GM21737 (cell line): ENCODE measurements at regions not wholly inside any gene's neighbourhood (a gene's known extent, or its start where the extent isn't known, plus 50 kb on each side); places are given as distances from the start of the nearest gene placed in this dataset.

Experiments used
- ATAC-seq: cut with Tn5 transposase; IDR thresholded peaks from one replicate; pipeline ENCODE4 v1.9.1; 2021; ENCODE audit warnings: mild to moderate bottlenecking, moderate library complexity; ENCODE audit not compliant: unreplicated experiment

DNA sequence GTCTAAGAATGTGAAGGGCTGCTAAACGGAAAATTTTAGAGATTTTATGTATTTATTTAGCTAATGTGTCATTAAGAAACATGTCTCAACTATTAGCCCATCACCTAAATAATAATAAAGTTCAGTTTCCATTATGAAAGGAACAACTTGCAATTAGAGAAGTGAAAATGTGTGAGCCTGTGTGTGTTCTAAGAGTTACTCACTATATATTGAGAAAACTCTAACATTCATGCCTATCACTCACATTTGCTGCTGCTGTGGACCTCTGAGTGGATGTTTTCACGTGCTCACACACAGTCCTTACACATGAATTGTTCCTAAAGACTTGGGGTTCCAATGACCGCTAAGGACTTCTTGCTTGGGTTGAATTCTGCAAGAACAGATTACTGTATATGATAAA is 364.0 kb downstream of the TMA16 start:
- no peak for ATAC-seq

DNA sequence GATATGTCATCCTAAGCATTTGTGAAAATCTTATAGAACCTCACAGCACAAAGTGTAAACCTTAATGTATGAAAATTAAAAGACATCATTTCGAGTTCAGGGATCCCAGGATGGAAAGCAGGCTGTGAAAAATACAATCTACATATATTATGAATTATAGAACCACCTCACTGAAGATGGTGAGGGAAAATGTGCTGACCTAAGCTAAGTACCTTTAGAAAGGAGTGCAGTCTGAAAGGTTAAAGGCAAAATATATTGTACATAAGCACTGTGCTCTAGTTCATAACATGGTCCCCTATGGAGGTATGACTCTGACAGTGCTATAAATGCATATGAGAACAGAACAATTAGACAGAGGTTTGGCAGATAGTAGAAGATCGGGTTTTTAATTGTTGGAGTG is 368.6 kb downstream of the TMA16 start:
- no peak for ATAC-seq

DNA sequence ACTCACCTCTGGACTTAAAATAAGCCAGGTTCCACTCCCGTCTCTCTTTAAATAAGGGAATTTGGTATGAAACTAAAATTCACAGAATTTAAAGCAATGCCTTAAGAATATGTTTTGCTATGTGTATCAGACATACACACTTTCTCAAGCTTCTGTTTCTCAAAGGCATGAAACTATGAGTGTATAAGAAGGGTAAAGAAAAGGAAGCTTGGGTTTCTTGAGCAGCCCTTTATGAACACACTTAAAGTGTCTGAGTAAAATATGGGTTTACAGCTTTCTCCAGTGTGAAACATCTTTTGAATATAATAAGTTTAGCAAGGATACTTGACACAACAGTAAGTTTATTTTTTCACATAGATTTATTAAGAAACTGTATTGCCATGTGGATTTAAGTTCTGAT is 370.5 kb downstream of the TMA16 start:
- ATAC-seq, result no peak

DNA sequence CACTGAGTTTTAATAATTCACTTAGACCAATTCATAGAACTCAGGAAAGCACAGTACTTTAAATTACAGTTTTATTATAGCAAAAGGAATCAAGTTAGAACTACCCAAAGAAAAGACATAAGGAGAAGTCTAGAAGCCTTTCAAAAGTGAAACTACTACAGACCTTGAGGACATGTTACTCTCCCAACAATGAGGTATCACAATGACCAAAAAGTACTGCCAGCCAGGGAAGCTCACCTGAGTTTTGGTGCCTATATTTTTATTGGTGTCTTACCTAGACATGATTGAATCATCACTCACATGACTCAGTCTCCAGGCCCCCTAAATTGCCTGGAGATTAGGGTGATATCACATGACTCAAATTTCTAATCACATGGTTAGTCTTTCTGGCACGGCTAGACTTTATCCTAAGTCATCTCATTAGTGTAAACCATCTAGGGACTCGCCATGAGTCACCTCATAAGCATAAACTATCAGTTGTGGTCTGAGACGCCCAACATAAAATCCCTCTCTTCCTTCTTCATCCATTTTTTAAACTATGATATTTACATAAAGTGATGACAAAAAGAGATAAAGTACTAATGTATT is 372.3 kb downstream of the TMA16 start:
- no peak for ATAC-seq

DNA sequence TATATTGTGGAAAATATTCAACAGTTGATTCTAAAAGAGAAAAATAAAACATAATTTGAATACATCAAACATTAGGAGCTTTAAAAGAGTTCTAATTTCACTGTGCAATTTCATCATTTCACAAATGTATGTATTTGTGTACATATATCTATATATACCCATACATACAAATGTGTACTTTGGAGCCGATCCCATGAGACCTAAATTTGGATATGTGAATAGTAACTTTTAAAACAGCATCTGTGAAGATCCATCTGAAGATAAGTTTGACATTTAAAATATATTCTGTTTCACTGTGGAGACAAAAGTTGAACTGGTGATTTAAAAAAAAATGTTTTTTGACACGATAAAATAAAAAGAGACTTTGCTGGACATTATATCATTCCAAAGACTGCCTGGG is 374.0 kb downstream of the TMA16 start:
- ATAC-seq, result no peak

DNA sequence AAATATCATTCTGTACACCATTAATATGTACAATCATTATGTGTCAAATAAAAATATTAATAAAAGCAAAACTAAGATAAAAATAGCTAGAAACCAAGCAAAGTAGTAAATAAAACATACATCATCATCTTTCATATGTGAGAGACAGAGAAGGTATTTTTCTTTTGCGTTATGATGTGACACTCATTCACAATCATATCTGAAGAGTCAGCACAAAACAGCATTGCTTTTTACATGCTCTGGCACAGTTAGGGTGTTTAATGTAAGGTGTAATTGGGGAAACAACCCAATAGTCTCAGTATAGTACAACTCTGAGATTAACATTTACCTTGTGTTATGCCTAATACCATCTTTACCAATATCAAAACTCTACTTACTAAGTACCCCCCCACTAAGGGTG is 376.6 kb downstream of the TMA16 start:
- ATAC-seq, result no peak

DNA sequence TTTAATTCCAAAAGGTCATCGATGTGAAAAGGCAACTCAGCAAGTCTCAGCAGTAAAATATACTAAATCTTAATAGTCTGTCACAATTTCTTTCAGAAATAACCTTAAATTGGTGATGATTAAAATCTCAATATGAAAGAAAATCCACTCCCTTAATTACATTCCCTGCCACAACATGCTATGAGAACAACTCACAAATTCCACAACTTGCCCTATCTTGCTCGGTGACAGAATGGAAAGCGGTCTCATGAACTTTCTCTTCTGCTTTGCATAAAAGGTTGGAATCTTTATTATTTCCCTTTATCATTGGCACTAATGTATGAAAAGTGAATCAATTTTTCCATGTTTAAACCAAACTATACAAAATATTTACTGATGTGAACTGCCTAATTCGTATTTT is 380.8 kb downstream of the TMA16 start:
- no peak for ATAC-seq

DNA sequence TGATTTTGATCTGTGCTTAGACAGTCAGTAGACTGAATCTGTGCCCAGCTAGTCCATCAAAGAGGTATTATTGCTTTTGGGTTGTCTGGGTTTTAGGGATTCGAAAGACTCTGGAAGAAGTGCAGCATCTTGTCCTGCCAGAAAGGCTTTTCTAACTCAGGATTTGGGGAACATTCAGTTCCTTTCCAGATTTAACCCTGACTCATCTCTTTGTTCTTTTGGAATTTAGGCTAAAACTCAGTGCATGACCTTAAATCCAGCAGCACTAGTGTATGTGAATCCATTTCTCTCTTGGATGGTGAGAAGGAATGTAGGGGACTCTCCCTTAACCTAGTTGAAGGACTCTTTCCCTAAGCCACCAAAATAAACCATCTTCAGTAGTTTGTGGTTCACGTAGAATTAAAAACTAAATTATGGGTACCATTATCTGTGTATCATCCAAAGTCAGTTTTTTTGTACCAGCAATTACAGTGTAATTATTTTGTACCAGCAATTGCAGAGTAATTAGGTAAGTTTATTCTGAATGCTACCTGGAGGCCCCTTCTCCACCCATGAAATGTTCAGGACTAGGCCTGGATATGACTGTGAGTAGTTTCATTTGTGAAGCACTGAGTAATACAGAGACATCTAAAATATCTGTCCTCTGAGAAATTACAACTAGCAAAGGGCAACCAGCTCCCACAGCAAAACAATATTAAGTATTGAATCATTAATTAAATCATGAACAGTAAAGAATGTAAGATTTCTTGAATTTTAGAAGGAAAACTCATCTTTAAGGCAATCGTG is 384.0 kb downstream of the TMA16 start:
- no peak for ATAC-seq

DNA sequence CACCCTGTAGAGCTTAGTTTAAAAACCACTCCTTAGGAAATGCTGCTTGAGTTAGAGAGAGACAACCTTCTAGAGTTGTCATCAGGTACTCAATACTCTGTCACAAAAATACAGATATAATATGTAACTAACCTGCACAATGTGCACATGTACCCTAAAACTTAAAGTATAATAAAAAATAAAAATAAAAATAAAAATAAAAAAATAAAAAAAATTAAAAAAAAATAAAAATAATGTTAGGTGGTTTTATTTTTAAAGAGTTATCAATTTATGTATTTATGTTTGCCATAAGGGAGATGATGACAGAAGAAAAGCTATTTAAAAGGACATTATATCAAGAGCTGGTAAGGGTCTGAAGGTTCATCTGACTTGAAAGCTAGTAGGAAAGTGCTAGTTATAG is 397.9 kb downstream of the TMA16 start:
- no peak for ATAC-seq

DNA sequence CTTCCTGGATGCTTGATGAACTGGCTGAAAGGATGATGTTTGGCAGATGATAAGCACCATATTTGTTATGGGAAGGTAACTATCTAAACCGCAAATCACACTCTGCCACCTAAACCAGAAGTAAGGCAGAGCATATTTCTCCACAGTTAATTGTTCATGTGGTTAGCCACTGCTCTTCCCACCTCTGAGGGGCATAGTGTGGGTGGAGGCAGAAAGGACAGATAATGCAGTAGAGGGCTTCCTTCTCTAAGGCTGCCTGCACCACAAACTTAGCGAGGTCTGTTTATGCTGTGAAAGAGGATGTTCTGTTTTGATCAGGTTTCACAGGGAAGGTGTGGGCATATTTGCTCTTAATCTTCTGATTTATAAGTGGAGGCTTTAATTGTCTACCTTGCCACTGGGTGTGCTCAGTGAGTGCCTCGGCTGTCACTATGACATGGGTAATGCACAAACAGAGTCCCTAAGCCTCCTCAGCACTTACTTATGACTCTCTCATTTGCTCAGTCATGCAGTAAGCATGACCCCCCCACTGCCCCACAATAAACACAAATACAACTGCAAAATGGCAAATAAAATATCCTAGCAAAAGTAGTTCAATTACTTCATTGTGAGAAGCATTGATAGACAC is 401.0 kb downstream of the TMA16 start:
- no peak for ATAC-seq

DNA sequence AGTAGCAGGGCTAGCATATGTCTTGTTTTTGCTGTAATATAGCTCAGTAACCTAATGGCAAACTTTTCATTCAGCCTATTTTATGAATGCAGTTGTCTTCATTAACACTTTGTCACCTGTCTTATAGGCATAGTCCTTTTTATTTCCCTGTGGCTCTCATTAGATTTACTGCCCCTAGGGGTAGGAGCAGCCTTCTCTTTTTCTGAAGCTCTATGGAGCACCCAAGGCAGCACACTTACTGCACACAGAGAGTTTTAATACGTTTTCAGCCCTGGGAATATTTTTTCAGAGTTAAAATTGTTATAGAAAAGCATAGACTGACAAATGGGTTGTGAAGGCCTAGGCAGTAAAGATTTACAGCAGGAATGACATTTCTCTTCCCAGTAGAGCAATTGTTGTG is 406.8 kb downstream of the TMA16 start:
- ATAC-seq, result no peak

DNA sequence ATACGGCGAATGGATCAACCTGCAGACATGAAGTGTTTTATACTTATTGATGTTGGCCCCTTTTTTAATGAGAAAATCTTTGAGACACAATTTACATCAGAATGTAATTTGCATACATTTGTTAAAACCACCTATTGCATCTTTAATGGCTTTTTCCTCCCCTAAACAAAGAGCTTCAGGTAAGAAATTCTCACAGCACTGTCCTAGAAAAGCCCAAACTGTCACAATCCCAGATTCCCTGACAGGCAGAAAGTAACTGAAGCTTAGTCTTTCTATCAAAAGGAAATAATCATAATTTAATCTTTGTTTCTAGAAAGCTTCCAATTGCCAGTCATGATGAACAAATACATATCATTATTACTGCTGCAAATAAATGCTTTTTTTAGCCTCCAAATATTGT is 407.9 kb downstream of the TMA16 start:
- ATAC-seq, result no peak

DNA sequence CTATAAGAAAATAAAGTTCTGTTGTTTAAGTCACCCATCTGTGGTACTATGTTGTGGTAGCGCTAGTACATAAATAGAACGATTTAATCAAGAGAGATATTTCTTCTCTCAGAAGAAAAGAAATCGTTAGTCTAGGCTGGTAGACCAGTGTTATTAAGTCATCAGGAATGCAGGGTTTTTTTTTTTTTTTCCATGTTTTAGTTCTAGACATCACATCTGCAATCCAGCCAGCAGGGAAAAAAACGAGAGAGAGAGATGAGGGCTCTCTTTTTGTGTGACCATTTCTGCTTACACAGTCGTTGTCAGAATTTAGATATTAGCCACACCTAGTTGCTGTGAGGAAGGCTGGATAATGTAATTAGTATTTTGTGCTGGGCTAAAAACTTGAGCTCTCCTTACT is 417.4 kb downstream of the TMA16 start:
- no peak for ATAC-seq

DNA sequence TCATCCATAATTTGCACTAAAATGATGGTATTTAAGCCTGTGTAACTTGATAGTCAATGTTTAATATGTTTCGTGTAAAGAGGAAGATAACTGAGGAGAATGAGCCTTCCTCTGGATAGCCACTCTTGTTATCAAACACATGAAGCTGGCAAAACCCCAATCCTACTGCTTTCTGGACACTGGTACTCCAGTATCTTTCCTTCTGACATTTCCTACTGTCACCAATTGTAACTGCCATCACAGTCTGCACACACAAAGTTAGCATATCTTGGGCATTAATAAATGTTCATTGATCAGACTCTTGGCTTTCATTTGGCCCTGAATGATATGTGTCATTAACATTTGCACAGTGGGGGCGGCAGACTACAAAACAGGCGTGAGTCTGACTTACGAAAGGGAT is 419.1 kb downstream of the TMA16 start:
- no peak for ATAC-seq

DNA sequence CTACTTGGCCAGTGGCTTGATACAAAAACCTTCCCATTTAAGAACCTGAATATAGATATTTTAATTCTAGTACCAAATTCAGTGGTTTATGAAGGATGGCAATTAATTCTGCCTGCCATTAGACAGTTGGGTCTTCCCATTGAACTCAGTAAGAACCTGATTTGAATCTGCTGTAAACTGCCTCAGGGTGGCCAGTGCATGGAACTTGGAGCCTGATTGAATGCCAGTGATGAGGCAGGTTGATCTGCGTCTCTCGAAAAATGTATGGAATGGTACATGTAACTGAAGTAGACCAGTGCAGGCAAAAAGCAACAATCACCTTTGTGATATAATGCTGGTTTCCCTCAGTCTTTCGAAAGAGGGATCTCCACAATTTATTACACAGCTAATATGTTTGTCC is 421.4 kb downstream of the TMA16 start:
- ATAC-seq, result no peak

DNA sequence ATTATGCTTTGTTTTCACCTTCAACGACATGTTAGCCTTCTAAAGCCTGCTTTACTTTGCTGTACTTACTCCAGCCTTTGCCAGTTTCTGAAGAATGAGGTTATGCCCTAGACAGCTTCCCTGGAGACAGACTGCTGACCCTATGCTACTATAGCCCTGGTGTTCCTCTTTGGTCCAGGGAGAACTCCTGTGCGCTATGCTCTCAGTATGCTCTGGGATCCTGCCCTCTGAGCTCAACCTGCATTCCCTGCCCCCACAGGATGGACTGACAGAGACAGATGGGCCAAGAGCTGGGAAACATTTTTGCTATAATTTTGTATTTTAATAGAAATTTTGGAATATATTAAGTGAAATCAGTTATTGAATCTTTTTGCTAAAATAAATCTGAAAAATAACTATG is 425.9 kb downstream of the TMA16 start:
- ATAC-seq, result no peak

DNA sequence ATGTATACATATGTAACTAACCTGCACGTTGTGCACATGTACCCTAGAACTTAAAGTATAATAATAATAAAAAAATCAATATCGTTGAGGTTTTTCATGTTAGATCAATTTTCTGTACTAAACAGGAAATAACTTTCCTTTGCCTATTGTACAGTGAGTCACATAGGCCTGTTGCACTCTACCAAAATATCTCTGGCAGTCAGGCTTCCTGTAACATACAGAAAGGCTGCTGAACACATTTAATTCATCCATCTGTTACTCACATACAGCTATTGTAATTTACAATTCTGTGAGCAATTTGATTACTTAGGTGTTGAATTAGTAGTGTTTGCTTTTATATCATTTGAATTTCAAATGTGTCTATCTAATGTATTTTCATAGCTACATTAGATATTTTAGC is 427.8 kb downstream of the TMA16 start:
- ATAC-seq, result no peak

DNA sequence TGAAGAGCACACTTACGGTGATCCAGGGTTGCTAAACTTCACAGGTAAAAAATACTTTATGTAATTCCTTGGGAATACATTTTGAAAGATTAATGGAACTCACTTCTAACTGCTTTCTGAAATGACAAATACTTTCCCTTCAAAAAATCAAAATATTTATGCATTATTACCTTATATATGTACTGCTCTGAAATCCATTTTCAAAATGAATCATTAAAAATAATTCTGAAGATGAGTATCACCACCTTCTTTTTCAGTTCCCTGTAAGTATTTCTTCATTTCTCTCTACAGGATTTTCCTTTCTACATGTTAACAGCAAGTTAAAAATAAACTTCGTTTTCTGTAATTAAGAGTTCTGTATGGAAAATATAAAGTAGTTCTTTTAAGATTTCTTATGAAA is 428.6 kb downstream of the TMA16 start:
- no peak for ATAC-seq

DNA sequence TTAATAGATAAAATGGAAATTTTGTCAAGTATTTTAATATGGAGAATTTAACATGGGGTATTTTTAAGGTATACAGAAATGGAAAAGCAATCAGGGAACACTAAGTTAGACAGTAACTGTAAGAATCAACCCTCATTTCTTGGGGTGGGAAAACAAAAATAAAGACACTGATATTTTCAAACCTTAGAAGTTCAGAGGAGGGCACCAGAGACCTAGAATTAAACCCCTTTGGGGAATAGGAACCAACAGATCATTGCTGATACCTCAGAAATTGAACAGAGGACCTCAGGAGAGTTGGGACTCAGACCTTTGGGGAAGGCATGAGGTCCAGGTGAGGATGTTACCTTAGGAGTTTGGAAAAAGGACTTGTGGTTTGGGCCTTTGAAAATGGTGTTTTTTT is 435.6 kb downstream of the TMA16 start:
- ATAC-seq, result no peak

DNA sequence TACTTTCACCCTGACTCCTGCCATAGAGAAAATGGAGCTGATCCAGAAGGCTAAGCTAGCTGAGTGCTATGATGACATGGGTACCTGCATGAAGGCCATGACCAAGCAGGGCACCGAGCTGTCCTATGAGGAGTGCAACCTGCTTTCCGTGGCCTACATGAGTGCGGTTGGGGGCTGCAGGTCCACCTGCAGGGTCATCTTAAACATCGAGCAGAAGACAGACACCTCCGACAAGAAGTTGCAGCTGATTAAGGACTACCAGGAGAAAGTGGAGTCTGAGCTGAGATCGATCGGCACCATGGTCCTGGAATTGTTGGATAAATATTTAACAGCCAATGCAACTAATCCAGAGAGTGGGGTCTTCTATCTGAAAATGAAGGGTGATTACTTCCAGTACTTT is 438.0 kb downstream of the TMA16 start:
- ATAC-seq, result no peak

DNA sequence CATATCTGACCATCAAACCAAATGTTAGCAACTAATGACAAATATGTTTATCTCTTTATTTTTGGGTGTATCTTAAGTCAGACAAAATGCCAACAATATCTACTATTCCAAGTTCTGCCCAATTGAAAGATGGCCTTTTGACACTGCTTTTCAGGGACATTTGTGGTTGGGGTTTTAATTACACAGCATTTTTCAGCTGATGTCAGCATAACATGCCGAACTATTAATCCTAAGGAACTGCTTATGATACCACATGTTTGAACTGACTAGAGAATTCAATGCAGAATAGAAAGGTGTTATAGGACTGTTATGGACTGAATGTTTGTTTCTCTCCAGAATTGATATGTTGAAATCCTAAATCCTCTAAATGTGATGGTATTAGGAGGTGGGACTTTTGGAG is 445.1 kb downstream of the TMA16 start:
- no peak for ATAC-seq

DNA sequence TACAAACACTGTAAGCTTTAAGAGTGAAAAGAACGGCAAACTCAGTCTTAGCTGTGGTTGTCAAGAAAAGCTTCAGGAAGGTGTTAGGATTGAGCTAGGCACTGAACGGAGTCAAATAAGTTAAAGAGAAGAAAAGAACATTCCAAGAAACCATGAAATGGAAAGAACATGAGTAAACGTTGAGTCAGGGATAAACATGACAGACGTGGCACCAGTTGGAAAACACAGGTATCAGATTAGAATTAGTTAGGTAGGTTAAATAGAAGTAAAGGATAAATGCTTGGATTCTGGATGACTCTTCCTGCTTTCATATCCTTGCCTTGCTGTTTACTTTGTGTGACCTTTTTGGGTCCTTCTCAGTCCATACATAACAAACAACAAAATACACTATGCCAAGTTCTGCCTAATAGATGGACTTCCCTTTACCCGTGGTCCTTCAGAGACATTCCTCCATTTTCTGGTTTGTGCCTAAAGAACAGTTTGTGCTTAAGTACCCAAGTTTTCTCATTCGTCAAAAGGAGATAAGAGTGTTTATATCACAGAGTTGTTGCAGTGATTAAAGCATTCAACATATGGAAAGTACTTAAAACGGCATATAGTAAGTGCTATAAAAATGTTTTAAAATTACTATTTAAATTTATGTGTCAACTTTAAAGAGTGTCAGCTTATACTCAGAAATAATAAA is 446.9 kb downstream of the TMA16 start:
- no peak for ATAC-seq
